ENCODE measurements at regions not wholly inside any gene's neighbourhood (a gene's known extent, or its start where the extent isn't known, plus 50 kb on each side); places are given as distances from the start of the nearest gene placed in this dataset.
"Not testable (repeated sequence)": the region's sequence is repeated elsewhere in the genome, so short reads cannot be mapped to it uniquely, and the experiment has no call there.

GRCh38 chr9:31873722-31874121 lies 510.7 kb upstream of the ACO1 start:
- Histone ChIP-seq H3K4me1 (ENCODE audit: insufficient read depth, low read length) (no peaks in the 10 kb centered on the region), H3K27ac (ENCODE audit: low read length) (no peak overlapping the region), H3K27me3 (ENCODE audit: insufficient read depth, low read length) (no peaks in the 10 kb centered on the region)

GRCh38 chr9:31894008-31894407 lies 490.4 kb upstream of the ACO1 start:
- Histone ChIP-seq H3K4me1 (ENCODE audit: insufficient read depth, low read length) (no peaks in the 10 kb centered on the region), H3K4me3 (ENCODE audit: low read length) (no peak overlapping the region), H3K9me3 (ENCODE audit: insufficient read depth, low read depth, low read length) (peaks cover 7% of the 10 kb centered on the region; the same call in 1 of the 2 replicates), H3K27ac (ENCODE audit: low read length) (no peak overlapping the region), H3K36me3 (ENCODE audit: insufficient read depth, low read depth, low read length) (no peaks in the 10 kb centered on the region), H3K27me3 (ENCODE audit: insufficient read depth, low read length) (no peaks in the 10 kb centered on the region), H3K9ac (ENCODE audit: low read depth, low read length) (no peak overlapping the region)

More at GRCh38 chr9:31873722-31874121, 510.7 kb upstream of the ACO1 start:
- Histone ChIP-seq H3K36me3 (ENCODE audit: insufficient read depth, low read depth, low read length) (no peaks in the 10 kb centered on the region), H3K4me3 (ENCODE audit: low read length) (no peak overlapping the region), H3K9ac (ENCODE audit: low read depth, low read length) (no peak overlapping the region), H3K9me3 (ENCODE audit: insufficient read depth, low read depth, low read length) (no peaks in the 10 kb centered on the region)

- Histone ChIP-seq H3K27me3 (ENCODE audit: insufficient read depth, low read length) (no peaks in the 10 kb centered on the region), H3K4me1 (ENCODE audit: insufficient read depth, low read length) (peaks cover 9% of the 10 kb centered on the region), H3K9me3 (ENCODE audit: insufficient read depth, low read depth, low read length) (0 out of 2 replicates have a peak, but pooled peaks cover 8% of the 10 kb centered on the region), H3K27ac (ENCODE audit: low read length) (no peak overlapping the region), H3K4me3 (ENCODE audit: low read length) (no peak overlapping the region), H3K9ac (ENCODE audit: low read depth, low read length) (no peak overlapping the region), H3K36me3 (ENCODE audit: insufficient read depth, low read depth, low read length) (no peaks in the 10 kb centered on the region)
These were observed 476.1 kb upstream of the ACO1 start for GRCh38 chr9:31908158-31908890.

- no peak overlapping the region for H3K4me3 ChIP-seq (ENCODE audit: low read length)
- peaks cover 9% of the 10 kb centered on the region for H3K4me1 ChIP-seq (ENCODE audit: insufficient read depth, low read length)
- H3K27ac ChIP-seq (ENCODE audit: low read length): no peak overlapping the region
- 0 out of 2 replicates have a peak, but pooled peaks cover 8% of the 10 kb centered on the region for H3K9me3 ChIP-seq (ENCODE audit: insufficient read depth, low read depth, low read length)
- no peaks in the 10 kb centered on the region for H3K36me3 ChIP-seq (ENCODE audit: insufficient read depth, low read depth, low read length)
- H3K9ac ChIP-seq (ENCODE audit: low read depth, low read length): no peak overlapping the region
- no peaks in the 10 kb centered on the region for H3K27me3 ChIP-seq (ENCODE audit: insufficient read depth, low read length)
These were observed 475.5 kb upstream of the ACO1 start for GRCh38 chr9:31908891-31909480.

- peaks cover 15% of the 10 kb centered on the region for H3K4me1 ChIP-seq (ENCODE audit: insufficient read depth, low read length)
- H3K27me3 ChIP-seq (ENCODE audit: insufficient read depth, low read length): no peaks in the 10 kb centered on the region
- H3K9ac ChIP-seq (ENCODE audit: low read depth, low read length): no peak overlapping the region
- H3K36me3 ChIP-seq (ENCODE audit: insufficient read depth, low read depth, low read length): no peaks in the 10 kb centered on the region
- no peak overlapping the region for H3K4me3 ChIP-seq (ENCODE audit: low read length)
- no peaks in the 10 kb centered on the region for H3K9me3 ChIP-seq (ENCODE audit: insufficient read depth, low read depth, low read length)
- H3K27ac ChIP-seq (ENCODE audit: low read length): no peak overlapping the region
These were observed 471.8 kb upstream of the ACO1 start for GRCh38 chr9:31912636-31913035.

- Histone ChIP-seq H3K9me3 (ENCODE audit: insufficient read depth, low read depth, low read length) (no peaks in the 10 kb centered on the region), H3K36me3 (ENCODE audit: insufficient read depth, low read depth, low read length) (no peaks in the 10 kb centered on the region)
These were observed 467.7 kb upstream of the ACO1 start for GRCh38 chr9:31916591-31917241.

GRCh38 chr9:31937737-31938136 lies 446.7 kb upstream of the ACO1 start:
- H3K27ac ChIP-seq (ENCODE audit: low read length); H3K4me3 ChIP-seq (ENCODE audit: low read length); H3K27me3 ChIP-seq (ENCODE audit: insufficient read depth, low read length); H3K9ac ChIP-seq (ENCODE audit: low read depth, low read length); H3K36me3 ChIP-seq (ENCODE audit: insufficient read depth, low read depth, low read length); H3K4me1 ChIP-seq (ENCODE audit: insufficient read depth, low read length): not testable (repeated sequence)
- H3K9me3 ChIP-seq (ENCODE audit: insufficient read depth, low read depth, low read length): peaks cover 12% of the 10 kb centered on the region

More at GRCh38 chr9:31916591-31917241, 467.7 kb upstream of the ACO1 start:
- Histone ChIP-seq H3K27ac (ENCODE audit: low read length) (no peak overlapping the region), H3K9ac (ENCODE audit: low read depth, low read length) (no peak overlapping the region), H3K27me3 (ENCODE audit: insufficient read depth, low read length) (no peaks in the 10 kb centered on the region), H3K4me1 (ENCODE audit: insufficient read depth, low read length) (peaks cover 15% of the 10 kb centered on the region), H3K4me3 (ENCODE audit: low read length) (no peak overlapping the region)

- H3K9me3 ChIP-seq (ENCODE audit: insufficient read depth, low read depth, low read length): peaks cover 37% of the 10 kb centered on the region
- H3K27ac ChIP-seq (ENCODE audit: low read length): no peak overlapping the region
- H3K4me1 ChIP-seq (ENCODE audit: insufficient read depth, low read length): no peaks in the 10 kb centered on the region
- H3K4me3 ChIP-seq (ENCODE audit: low read length): 0 out of 2 replicates have a peak overlapping the region, but pooled peaks have one; percentile 1
- no peaks in the 10 kb centered on the region for H3K27me3 ChIP-seq (ENCODE audit: insufficient read depth, low read length)
- no peak overlapping the region for H3K9ac ChIP-seq (ENCODE audit: low read depth, low read length)
- H3K36me3 ChIP-seq (ENCODE audit: insufficient read depth, low read depth, low read length): no peaks in the 10 kb centered on the region
These were observed 433.7 kb upstream of the ACO1 start for GRCh38 chr9:31950756-31951155.

GRCh38 chr9:31958572-31958971 lies 425.9 kb upstream of the ACO1 start:
- Histone ChIP-seq H3K4me1 (ENCODE audit: insufficient read depth, low read length) (no peaks in the 10 kb centered on the region), H3K4me3 (ENCODE audit: low read length) (no peak overlapping the region), H3K36me3 (ENCODE audit: insufficient read depth, low read depth, low read length) (no peaks in the 10 kb centered on the region), H3K27me3 (ENCODE audit: insufficient read depth, low read length) (no peaks in the 10 kb centered on the region), H3K27ac (ENCODE audit: low read length) (no peak overlapping the region), H3K9ac (ENCODE audit: low read depth, low read length) (no peak overlapping the region), H3K9me3 (ENCODE audit: insufficient read depth, low read depth, low read length) (peaks cover 31% of the 10 kb centered on the region)

- Histone ChIP-seq H3K4me3 (ENCODE audit: low read length) (no peak overlapping the region), H3K9me3 (ENCODE audit: insufficient read depth, low read depth, low read length) (no peaks in the 10 kb centered on the region), H3K27me3 (ENCODE audit: insufficient read depth, low read length) (no peaks in the 10 kb centered on the region), H3K27ac (ENCODE audit: low read length) (no peak overlapping the region), H3K36me3 (ENCODE audit: insufficient read depth, low read depth, low read length) (no peaks in the 10 kb centered on the region), H3K9ac (ENCODE audit: low read depth, low read length) (no peak overlapping the region), H3K4me1 (ENCODE audit: insufficient read depth, low read length) (no peaks in the 10 kb centered on the region)
These were observed 414.9 kb upstream of the ACO1 start for GRCh38 chr9:31969552-31969951.

GRCh38 chr9:31983895-31984294 lies 400.5 kb upstream of the ACO1 start:
- H3K4me1 ChIP-seq (ENCODE audit: insufficient read depth, low read length): no peaks in the 10 kb centered on the region

GRCh38 chr9:31996331-31996730 lies 388.1 kb upstream of the ACO1 start:
- Histone ChIP-seq H3K27me3 (ENCODE audit: insufficient read depth, low read length) (no peaks in the 10 kb centered on the region), H3K9ac (ENCODE audit: low read depth, low read length) (no peak overlapping the region), H3K36me3 (ENCODE audit: insufficient read depth, low read depth, low read length) (no peaks in the 10 kb centered on the region), H3K27ac (ENCODE audit: low read length) (no peak overlapping the region), H3K4me3 (ENCODE audit: low read length) (no peak overlapping the region), H3K9me3 (ENCODE audit: insufficient read depth, low read depth, low read length) (no peaks in the 10 kb centered on the region), H3K4me1 (ENCODE audit: insufficient read depth, low read length) (no peaks in the 10 kb centered on the region)

More at GRCh38 chr9:31983895-31984294, 400.5 kb upstream of the ACO1 start:
- Histone ChIP-seq H3K36me3 (ENCODE audit: insufficient read depth, low read depth, low read length) (no peaks in the 10 kb centered on the region), H3K9me3 (ENCODE audit: insufficient read depth, low read depth, low read length) (peaks cover 15% of the 10 kb centered on the region; the same call in 1 of the 2 replicates), H3K27ac (ENCODE audit: low read length) (no peak overlapping the region), H3K27me3 (ENCODE audit: insufficient read depth, low read length) (no peaks in the 10 kb centered on the region), H3K4me3 (ENCODE audit: low read length) (no peak overlapping the region), H3K9ac (ENCODE audit: low read depth, low read length) (no peak overlapping the region)

All from iPS-20b (cell line).